ENCODE measurements at regions not wholly inside any gene's neighbourhood (a gene's known extent, or its start where the extent isn't known, plus 50 kb on each side); places are given as distances from the start of the nearest gene placed in this dataset.

DNA sequence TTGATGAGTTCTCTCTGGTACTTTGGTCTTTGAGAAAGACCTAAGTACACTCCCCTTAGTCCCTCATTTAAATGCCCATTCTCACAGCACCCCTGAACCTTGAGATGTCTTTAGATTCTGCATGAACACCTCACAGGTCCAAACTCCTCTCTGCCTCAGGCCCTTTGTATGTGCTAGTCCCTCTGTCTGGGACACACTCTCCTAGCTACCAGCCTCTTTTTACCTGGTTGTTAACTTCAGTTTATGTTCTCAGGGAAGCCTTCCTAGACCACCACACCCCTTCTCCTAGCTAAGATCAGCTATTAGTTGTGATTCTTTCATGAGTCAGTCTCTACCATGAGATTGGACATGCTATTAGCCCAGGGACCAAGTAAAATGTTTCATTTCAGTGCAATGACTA is 86.4 kb downstream of the PLCE1 start:
- H3K27ac ChIP-seq (ENCODE audit: extremely low read depth, low read depth, low read length) = no peak overlapping the region
- POLR2A ChIA-PET = no interaction called here
- CTCF ChIA-PET = interaction anchor here (1.0 to 1.5 kb wide), 3 partner anchors 10 to 240 kb away, joined by 3 to 5 read pairs (median 3); no protein-coding TSS in a partner anchor
- H3K4me1 ChIP-seq (ENCODE audit: control insufficient read depth, insufficient read depth, low read length) = peaks cover 9% of the 10 kb centered on the region
- H3K4me3 ChIP-seq (ENCODE audit: low read depth, low read length) = no peak overlapping the region
- peak; percentile 55 for TF ChIP-seq ZNF623 (tag by site-specific recombination; IDR thresholded peaks at IDR 0.05)
- TF ChIP-seq ZNF48 (tag by site-specific recombination; IDR thresholded peaks at IDR 0.05) = no peak
- H3K9me3 ChIP-seq (ENCODE audit: control insufficient read depth, insufficient read depth, low read depth, low read length) = no peaks in the 10 kb centered on the region
- no peaks in the 10 kb centered on the region for H3K36me3 ChIP-seq (ENCODE audit: control insufficient read depth in 2 of 2, insufficient read depth in 1 of 2, low read length in 2 of 2)

DNA sequence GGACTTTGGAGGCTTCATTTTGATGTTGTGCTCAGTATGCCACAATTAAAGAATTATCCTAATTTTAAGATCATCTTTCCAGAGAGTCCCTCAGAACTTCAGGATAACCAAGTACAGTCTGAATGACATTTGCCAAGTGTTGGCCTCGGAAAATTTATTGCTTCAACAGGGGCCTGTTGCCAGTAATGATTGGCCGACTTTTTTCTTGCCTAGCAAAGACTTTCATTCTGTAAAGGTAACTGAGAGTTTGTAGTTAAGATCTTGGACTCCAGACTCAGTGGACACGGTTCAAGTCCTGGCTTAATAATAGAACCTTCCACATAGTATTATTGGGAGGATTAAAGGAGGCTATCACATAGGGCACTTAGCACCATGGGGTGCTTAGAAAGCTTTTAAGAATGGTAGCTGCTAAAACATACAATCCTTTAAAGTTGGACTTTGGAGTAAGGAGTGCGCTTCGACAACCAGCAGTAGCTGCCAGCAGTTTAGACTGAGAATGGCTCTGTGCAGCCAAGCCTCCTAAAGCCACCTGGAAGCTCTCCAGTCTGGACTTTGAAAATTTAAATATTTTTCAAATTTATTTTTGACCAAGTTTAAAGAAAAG is 90.0 kb downstream of the PLCE1 start:
- Histone ChIP-seq H3K36me3 (ENCODE audit: control insufficient read depth in 2 of 2, insufficient read depth in 1 of 2, low read length in 2 of 2) (no peaks in the 10 kb centered on the region), H3K4me3 (ENCODE audit: low read depth, low read length) (no peak overlapping the region), H3K9me3 (ENCODE audit: control insufficient read depth, insufficient read depth, low read depth, low read length) (no peaks in the 10 kb centered on the region), H3K27ac (ENCODE audit: extremely low read depth, low read depth, low read length) (no peak overlapping the region), H3K4me1 (ENCODE audit: control insufficient read depth, insufficient read depth, low read length) (peaks cover 8% of the 10 kb centered on the region)
- ChIA-PET CTCF (no interaction called here), POLR2A (no interaction called here)
- TF ChIP-seq ZNF777 (tag by site-specific recombination; IDR thresholded peaks at IDR 0.05; ENCODE audit: borderline replicate concordance) (no peak), ZNF184 (tag by site-specific recombination; IDR thresholded peaks at IDR 0.05) (no peak), ZNF768 (tag by site-specific recombination; IDR thresholded peaks at IDR 0.05) (no peak), WT1 (tag by site-specific recombination; IDR thresholded peaks at IDR 0.05) (no peak), MEIS1 (CRISPR knock-in tag; IDR thresholded peaks at IDR 0.05; ENCODE audit: borderline replicate concordance) (no peak), ZFP69B (tag by site-specific recombination; IDR thresholded peaks at IDR 0.05) (no peak), ZNF221 (tag by site-specific recombination; IDR thresholded peaks at IDR 0.05; ENCODE audit: borderline replicate concordance) (no peak), ZNF423 (tag by site-specific recombination; IDR thresholded peaks at IDR 0.05) (no peak), ZNF266 (tag by site-specific recombination; IDR thresholded peaks at IDR 0.05; ENCODE audit: low read depth) (no peak), GFI1B (tag by site-specific recombination; IDR thresholded peaks at IDR 0.05) (no peak), ZNF350 (tag by site-specific recombination; IDR thresholded peaks at IDR 0.05) (no peak)
- TF ChIP-seq, protein P1, sequence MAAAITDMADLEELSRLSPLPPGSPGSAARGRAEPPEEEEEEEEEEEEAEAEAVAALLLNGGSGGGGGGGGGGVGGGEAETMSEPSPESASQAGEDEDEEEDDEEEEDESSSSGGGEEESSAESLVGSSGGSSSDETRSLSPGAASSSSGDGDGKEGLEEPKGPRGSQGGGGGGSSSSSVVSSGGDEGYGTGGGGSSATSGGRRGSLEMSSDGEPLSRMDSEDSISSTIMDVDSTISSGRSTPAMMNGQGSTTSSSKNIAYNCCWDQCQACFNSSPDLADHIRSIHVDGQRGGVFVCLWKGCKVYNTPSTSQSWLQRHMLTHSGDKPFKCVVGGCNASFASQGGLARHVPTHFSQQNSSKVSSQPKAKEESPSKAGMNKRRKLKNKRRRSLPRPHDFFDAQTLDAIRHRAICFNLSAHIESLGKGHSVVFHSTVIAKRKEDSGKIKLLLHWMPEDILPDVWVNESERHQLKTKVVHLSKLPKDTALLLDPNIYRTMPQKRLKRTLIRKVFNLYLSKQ (tag by site-specific recombination; IDR thresholded peaks at IDR 0.05; ENCODE audit: borderline replicate concordance) = no peak
- TF ChIP-seq, protein P2, sequence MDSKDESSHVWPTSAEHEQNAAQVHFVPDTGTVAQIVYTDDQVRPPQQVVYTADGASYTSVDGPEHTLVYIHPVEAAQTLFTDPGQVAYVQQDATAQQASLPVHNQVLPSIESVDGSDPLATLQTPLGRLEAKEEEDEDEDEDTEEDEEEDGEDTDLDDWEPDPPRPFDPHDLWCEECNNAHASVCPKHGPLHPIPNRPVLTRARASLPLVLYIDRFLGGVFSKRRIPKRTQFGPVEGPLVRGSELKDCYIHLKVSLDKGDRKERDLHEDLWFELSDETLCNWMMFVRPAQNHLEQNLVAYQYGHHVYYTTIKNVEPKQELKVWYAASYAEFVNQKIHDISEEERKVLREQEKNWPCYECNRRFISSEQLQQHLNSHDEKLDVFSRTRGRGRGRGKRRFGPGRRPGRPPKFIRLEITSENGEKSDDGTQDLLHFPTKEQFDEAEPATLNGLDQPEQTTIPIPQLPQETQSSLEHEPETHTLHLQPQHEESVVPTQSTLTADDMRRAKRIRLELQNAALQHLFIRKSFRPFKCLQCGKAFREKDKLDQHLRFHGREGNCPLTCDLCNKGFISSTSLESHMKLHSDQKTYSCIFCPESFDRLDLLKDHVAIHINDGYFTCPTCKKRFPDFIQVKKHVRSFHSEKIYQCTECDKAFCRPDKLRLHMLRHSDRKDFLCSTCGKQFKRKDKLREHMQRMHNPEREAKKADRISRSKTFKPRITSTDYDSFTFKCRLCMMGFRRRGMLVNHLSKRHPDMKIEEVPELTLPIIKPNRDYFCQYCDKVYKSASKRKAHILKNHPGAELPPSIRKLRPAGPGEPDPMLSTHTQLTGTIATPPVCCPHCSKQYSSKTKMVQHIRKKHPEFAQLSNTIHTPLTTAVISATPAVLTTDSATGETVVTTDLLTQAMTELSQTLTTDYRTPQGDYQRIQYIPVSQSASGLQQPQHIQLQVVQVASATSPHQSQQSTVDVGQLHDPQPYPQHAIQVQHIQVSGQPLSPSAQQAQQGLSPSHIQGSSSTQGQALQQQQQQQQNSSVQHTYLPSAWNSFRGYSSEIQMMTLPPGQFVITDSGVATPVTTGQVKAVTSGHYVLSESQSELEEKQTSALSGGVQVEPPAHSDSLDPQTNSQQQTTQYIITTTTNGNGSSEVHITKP (tag by site-specific recombination; IDR thresholded peaks at IDR 0.05) = no peak
- TF ChIP-seq, protein P3, sequence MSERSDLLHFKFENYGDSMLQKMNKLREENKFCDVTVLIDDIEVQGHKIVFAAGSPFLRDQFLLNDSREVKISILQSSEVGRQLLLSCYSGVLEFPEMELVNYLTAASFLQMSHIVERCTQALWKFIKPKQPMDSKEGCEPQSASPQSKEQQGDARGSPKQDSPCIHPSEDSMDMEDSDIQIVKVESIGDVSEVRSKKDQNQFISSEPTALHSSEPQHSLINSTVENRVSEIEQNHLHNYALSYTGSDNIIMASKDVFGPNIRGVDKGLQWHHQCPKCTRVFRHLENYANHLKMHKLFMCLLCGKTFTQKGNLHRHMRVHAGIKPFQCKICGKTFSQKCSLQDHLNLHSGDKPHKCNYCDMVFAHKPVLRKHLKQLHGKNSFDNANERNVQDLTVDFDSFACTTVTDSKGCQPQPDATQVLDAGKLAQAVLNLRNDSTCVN (tag by site-specific recombination; optimal IDR thresholded peaks at IDR 0.05) = no peak

DNA sequence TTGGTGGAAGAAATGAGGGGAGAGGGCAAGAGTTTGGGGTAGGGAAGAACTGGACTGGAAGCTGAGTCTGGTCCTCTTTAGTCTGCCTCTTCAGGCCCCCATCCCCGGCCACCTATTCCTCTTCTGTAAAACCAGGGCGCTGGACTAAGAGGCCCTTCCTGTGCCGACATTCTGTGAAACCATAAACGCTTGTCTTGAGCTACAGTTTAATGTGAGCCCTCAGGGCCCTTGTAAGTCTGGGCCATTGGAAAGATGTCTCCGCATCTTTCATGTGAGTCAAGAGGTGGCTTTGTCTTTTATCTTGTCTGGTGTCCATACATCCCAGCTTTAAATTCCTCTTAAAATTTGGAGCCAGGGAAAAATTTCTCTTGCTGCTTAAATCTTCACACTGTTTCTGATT is 90.6 kb downstream of the PLCE1 start:
- no peak overlapping the region for H3K27ac ChIP-seq (ENCODE audit: extremely low read depth, low read depth, low read length)
- CTCF ChIA-PET = no interaction called here
- POLR2A ChIA-PET = no interaction called here
- no peaks in the 10 kb centered on the region for H3K9me3 ChIP-seq (ENCODE audit: control insufficient read depth, insufficient read depth, low read depth, low read length)
- no peaks in the 10 kb centered on the region for H3K36me3 ChIP-seq (ENCODE audit: control insufficient read depth in 2 of 2, insufficient read depth in 1 of 2, low read length in 2 of 2)
- no peak overlapping the region for H3K4me3 ChIP-seq (ENCODE audit: low read depth, low read length)
- peaks cover 12% of the 10 kb centered on the region for H3K4me1 ChIP-seq (ENCODE audit: control insufficient read depth, insufficient read depth, low read length)
- TF ChIP-seq ZNF2 (tag by site-specific recombination; IDR thresholded peaks at IDR 0.05) = no peak
- TF ChIP-seq ZFP69B (tag by site-specific recombination; IDR thresholded peaks at IDR 0.05) = no peak
- TF ChIP-seq, protein P4, sequence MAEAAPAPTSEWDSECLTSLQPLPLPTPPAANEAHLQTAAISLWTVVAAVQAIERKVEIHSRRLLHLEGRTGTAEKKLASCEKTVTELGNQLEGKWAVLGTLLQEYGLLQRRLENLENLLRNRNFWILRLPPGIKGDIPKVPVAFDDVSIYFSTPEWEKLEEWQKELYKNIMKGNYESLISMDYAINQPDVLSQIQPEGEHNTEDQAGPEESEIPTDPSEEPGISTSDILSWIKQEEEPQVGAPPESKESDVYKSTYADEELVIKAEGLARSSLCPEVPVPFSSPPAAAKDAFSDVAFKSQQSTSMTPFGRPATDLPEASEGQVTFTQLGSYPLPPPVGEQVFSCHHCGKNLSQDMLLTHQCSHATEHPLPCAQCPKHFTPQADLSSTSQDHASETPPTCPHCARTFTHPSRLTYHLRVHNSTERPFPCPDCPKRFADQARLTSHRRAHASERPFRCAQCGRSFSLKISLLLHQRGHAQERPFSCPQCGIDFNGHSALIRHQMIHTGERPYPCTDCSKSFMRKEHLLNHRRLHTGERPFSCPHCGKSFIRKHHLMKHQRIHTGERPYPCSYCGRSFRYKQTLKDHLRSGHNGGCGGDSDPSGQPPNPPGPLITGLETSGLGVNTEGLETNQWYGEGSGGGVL (tag by site-specific recombination; IDR thresholded peaks at IDR 0.05) = no peak
- no peak for TF ChIP-seq ZNF169 (tag by site-specific recombination; IDR thresholded peaks at IDR 0.05)
- TF ChIP-seq ZNF670 (tag by site-specific recombination; IDR thresholded peaks at IDR 0.05; ENCODE audit: low read depth) = no peak
- TF ChIP-seq, protein P5, sequence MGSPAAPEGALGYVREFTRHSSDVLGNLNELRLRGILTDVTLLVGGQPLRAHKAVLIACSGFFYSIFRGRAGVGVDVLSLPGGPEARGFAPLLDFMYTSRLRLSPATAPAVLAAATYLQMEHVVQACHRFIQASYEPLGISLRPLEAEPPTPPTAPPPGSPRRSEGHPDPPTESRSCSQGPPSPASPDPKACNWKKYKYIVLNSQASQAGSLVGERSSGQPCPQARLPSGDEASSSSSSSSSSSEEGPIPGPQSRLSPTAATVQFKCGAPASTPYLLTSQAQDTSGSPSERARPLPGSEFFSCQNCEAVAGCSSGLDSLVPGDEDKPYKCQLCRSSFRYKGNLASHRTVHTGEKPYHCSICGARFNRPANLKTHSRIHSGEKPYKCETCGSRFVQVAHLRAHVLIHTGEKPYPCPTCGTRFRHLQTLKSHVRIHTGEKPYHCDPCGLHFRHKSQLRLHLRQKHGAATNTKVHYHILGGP (tag by site-specific recombination; IDR thresholded peaks at IDR 0.05) = no peak
- no peak for TF ChIP-seq ZNF211 (tag by site-specific recombination; IDR thresholded peaks at IDR 0.05; ENCODE audit: low read depth)
- no peak for TF ChIP-seq ZNF529 (tag by site-specific recombination; IDR thresholded peaks at IDR 0.05; ENCODE audit: insufficient replicate concordance)

All from HEK293 (cell line).